HG03039 (cell line): ENCODE measurements at regions not wholly inside any gene's neighbourhood (a gene's known extent, or its start where the extent isn't known, plus 50 kb on each side); places are given as distances from the start of the nearest gene placed in this dataset.
A peak's percentile ranks its signal among the peaks of the same experiment; 100 is the strongest.

Experiments
- ATAC-seq: cut with Tn5 transposase; IDR thresholded peaks from one replicate; pipeline ENCODE4 v1.9.1; 2021; ENCODE audit warnings: mild to moderate bottlenecking, moderate library complexity; ENCODE audit not compliant: unreplicated experiment

DNA sequence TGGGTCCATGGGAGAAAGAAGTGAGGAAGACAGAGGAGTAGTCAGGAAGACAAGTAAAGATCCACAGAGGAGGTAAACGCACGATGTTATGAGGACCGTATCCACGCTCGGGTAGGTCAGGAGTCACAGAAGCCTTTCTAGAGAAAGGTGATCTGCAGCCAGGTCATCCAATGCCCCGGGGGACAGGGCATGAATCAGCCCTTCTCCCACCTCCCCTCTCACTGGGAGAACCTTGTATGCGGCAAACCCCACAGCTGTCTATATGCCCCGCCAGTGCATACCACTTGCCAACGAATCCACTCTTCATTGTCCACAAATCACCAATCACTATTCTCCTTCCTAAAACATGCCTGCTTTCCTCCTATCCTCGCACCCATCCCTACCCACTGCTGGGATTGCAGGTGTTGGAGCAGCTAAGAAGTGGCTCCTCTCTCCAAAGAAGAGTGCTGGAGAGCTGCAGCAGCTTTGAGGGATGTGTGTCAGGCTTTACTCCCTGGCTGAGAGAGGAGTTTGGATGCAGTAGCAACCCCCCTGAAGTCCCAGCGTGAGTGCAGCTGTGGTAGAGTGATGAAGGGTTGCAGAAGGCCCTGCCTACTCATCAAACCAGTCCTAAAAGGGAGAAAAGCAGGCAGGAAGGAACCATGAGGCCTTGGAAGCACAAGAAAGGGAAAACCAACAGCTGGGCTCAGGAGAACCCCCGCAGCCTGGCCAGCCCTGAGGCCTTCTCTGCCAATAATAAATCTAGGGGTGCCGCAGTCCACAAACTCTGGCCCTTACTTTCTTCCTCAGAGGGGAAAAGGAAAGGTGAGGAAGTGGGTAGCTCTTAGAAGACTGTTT is 102.2 kb upstream of the GADD45A start:
- ATAC-seq, result no peak

GRCh38 chr1:67583462-67583950 is 101.5 kb upstream of the GADD45A start:
- no peak for ATAC-seq

- ATAC-seq, result no peak
Measured at GRCh38 chr1:67584938-67585337, 100.1 kb upstream of the GADD45A start.

GRCh38 chr1:67586596-67586995 is 98.4 kb upstream of the GADD45A start:
- ATAC-seq, result no peak

DNA sequence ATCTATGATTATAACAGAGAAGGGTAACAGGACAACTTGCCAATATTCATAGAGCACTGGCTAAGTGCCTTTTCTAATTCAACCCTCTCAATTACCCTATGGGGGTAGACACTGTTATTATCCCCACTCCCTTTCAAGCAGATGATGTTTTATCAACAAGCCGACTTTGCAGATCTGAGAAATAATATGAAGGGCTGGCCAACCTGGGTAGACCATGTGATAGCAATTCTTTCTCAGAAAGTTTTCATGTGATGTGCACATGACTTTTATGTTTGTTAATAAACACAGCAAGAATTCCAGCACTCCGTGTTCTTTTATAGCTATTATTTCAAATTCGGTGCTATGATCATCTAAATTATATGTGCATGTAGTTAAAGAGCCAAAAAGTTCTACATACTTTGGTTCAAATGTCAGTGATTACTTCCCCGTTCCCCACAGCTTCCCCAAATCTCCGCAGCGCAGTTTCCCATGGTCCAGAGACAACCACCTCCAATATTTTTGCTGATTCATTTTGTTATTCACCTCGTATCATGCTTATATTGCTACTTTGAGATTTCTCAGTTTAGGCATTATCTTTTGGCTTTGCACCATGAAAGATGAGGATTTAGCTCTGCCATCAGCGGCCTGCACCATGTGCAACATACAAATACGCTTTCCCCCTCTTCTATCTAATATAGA is 96.7 kb upstream of the GADD45A start:
- no peak for ATAC-seq

DNA sequence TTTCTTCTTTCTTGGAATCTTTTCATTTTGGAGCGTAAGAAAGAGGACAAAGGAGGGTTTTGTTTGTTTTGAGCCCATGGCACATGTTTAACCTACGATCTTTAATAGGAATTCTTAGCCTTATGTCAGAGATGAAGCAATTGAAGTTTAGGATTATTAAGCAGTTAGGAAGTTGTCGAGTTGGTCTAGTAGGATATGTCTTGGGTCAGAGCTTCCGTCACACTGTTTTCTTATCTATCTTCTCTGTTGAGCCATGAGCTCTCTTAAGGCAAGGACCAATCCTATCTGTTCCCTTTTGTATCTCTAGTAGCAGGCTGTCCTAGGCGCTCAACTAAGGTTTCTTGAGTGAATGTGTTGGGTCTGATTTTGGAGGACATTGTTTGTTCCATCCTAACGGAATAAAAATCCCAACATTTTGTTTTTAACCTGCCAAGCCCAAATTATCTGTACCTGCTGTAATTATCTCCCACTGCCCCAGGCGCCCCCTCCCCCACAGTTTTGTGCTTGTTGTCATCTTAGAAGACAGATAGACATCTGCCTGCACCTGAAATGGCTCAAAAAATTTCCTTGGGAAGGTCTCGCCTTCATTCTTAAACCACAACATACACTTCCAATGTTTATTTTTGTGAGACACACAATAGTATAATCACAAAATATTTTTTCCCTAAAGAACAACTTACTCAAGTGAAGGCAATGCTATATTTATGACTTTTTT is 95.3 kb upstream of the GADD45A start:
- ATAC-seq, result no peak

- no peak for ATAC-seq
Measured at GRCh38 chr1:67590329-67590728, 94.7 kb upstream of the GADD45A start.

DNA sequence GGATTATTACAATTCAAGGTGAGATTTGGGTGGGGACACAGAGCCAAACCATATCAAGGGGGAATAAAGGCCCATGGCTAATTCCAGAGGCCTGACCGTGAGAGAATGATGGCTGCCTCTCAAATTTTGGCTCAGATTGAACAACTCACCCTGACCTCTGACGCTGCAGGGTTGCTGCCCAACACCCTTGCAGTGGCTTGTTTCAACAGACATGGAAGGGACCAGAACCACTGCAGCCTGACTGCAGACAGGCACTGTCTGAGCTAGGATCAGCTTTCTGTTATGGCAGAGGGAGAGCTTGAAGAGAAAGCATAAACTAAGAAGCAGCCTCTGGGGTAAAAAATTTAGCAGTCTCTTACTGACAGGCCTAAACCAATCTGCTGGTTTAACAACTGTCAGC is 90.2 kb upstream of the GADD45A start:
- ATAC-seq, result no peak

DNA sequence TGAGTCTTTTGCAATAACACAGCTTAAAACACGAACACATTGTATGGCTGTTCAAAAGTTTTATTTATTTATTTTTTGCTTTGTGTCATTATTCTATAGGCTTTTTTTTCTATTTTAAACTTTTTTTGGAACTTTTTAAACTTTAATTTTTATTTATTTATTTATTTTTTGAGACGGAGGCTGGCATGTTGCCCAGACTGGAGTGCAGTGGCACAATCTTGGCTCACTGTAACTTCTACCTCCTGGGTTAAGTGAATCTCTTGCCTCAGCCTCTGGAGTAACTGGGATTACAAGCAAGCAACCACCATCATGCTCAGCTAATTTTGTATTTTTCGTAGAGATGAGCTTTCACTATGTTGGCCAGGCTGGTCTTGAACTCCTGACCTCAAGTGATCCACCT is 88.3 kb upstream of the GADD45A start:
- no peak for ATAC-seq

DNA sequence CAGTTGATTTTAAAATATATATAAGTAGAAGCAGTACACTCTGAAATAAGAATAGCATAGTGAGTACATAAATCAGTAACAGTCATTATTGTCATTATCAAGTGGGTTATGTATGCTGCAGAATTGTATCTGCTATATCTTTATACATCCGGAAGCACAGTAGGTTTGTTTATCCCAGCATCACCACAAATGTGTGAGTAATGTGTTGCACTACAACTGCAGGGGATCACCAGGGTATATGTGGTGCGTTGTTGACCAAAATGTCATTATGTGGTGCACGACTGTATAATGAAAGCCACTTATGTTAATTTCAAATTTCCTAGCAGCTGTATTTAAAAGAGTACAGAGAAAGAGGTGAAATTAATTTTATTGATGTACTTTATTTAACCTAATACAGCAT is 87.7 kb upstream of the GADD45A start:
- no peak for ATAC-seq

GRCh38 chr1:67599085-67599484 is 85.9 kb upstream of the GADD45A start:
- no peak for ATAC-seq

GRCh38 chr1:67601539-67601938 is 83.5 kb upstream of the GADD45A start:
- no peak for ATAC-seq

- ATAC-seq, result no peak
Measured at GRCh38 chr1:67601955-67602354, 83.0 kb upstream of the GADD45A start.

DNA sequence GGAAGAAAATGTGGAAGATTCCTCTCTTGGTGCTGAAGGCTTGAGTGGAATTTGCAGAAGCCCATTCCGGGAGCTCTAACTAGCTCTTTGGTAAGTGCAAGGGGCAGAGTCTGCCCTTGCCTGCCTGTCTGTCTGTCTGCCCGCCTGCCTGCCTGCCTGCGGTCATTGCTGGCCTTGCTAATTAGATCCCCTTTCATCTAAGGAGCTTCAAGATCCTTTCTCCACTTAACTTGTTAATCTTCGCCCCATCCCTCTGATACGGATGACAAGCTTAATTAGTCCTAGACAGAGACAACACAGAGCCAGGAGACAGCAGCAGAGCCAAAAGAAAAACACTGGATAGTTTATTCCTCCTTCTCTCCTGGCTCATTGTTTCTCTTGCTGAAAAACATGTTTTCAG is 80.2 kb upstream of the GADD45A start:
- no peak for ATAC-seq

- no peak for ATAC-seq
Measured at GRCh38 chr1:67605209-67605780, 79.7 kb upstream of the GADD45A start.

- ATAC-seq, result no peak
Measured at GRCh38 chr1:67607286-67607685, 77.7 kb upstream of the GADD45A start.

DNA sequence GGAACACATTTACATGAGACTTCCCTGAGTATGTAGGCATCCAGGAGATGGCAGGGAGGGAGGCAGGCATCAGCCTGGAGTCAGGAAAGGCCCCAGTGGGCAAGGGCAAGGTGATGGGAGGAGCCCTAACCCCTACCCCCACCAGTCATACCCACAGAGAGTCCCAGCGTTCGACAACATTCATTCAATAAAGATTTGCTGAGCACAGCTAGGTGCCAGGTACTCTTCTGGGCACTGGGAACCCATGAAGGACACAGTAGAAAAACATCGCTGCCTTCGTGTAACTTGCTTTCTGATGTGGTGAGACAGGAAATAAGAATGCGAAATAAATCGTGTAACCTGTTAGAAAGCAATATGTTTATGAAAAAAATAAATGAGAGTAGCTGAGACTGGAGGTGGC is 77.3 kb upstream of the GADD45A start:
- ATAC-seq, result no peak

DNA sequence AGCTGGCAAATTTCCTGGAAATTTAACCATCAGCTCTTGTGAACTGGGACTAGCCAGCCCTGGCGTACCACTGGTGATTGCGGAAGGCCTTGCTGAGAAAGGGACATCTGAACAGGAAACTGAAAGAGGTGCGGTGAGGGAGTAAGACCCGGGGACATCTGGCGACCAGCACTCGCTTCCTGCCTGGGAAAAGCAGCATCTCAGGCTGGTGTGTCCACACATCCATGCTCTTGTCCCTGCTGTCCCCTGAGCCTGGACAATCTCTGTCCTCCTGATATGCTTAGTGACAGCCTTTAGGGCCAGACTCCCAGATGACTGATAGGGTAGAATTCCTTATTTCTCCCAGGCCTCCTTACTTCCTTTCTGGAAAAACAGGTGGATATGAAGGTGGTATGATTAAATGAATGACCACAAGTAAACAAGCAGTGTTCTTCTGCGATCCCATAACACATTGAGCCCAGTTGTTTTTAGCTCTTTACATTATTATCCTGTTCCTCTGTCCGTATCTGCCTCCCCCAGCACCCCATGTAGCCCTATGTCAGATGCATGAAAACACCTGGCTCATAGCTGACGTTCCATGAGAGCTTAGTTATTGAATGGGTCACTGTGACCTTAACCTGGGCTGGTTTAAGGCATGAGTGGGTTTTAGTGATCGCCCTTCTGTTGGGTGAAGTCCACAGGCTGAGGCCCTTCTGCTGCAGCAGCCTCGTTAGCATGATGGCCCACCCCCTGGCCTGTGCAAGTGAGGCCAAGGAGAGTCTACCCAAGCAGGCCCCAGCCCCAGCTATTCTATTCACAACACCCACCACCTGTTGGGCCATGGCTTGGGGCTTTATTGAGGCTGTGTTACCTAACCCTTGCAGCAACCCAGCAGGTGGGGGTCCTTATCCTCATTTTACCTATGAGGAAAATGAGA is 76.1 kb upstream of the GADD45A start:
- no peak for ATAC-seq

DNA sequence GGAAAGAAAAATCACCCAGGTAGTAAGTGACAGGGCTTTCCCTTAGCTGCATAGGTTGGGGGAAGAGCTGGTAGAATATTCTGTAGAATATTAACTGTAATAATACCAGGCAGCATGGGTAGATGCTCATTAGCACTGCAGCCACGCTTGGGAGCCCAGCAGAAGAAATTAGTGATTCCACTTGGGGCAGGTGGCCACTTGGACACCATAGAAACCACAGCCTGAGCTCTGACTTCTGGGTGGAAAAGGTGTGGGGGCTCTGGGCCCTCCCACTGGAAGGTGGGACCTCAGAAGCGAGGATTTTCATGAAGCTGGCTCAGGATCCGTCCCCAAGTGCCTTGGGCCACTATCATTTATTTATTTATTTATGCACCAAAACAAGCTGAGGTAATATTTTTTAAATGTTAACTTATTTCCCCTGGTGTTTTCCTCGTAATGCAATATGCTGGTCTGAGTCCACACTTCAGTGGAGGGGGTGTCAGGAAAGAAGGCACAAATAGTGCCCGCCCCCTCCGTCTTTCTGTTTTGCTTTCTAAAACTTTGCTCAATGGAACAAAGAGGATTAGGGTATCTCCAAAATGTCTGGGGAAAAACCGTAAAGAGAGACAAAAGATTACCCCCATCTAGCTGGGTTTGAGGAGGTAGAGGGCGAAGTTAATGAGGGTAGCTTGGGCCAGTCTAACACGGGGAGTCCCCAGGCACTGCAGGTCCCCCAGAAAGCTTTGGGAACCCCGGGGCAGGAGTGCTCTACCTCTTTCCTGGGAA is 75.2 kb upstream of the GADD45A start:
- ATAC-seq, result peak; percentile 70

GRCh38 chr1:67610450-67610849 is 74.6 kb upstream of the GADD45A start:
- ATAC-seq, result no peak
